CD4-positive, alpha-beta memory T cell (primary cell): ENCODE measurements at regions not wholly inside any gene's neighbourhood (a gene's known extent, or its start where the extent isn't known, plus 50 kb on each side); places are given as distances from the start of the nearest gene placed in this dataset.

Experiments used
- CTCF ChIA-PET: fragments of 350-600 bp; sonication (Branson Sonifier 250); formaldehyde crosslinking; loops from one replicate; lab custom pipeline; 2021; ENCODE audit warnings: inconsistent platforms; ENCODE audit not compliant: partially characterized antibody; lab: Charles Lee
- POLR2A ChIA-PET: fragments of 350-600 bp; sonication (Branson Sonifier 250); formaldehyde crosslinking; loops from one replicate; lab custom pipeline; 2021; ENCODE audit not compliant: partially characterized antibody; lab: Charles Lee
- DNase-seq, 5 donors: peaks; one replicate each; pipeline versions ENCODE4 v3.0.0 to v3.0.0-alpha.2; 2020 to 2022; ENCODE audit warnings: mixed read lengths in 1 of 5
- H3K27ac ChIP-seq: one replicate; pipeline ENCODE4 v1.7.0; 2013; ENCODE audit warnings: low read depth, low read length
- H3K27me3 ChIP-seq: 2 replicates; pipeline ENCODE4 v1.7.0; 2013; ENCODE audit warnings: mild to moderate bottlenecking, low read length, moderate library complexity; ENCODE audit not compliant: insufficient read depth
- H3K36me3 ChIP-seq: 2 replicates; pipeline ENCODE4 v1.7.0; 2013; ENCODE audit warnings: mild to moderate bottlenecking, low read length, moderate library complexity; ENCODE audit not compliant: insufficient read depth
- H3K4me1 ChIP-seq: 2 replicates; pipeline ENCODE4 v1.7.0; 2013; ENCODE audit warnings: mild to moderate bottlenecking, low read length, moderate library complexity; ENCODE audit not compliant: insufficient read depth
- H3K4me3 ChIP-seq, 2 donors: one replicate each; pipeline ENCODE4 v1.7.0; 2013; ENCODE audit warnings: low read length in 2 of 2, mild to moderate bottlenecking in 1 of 2
- H3K9me3 ChIP-seq, 2 donors: one replicate each; pipeline ENCODE4 v1.7.0; 2013; ENCODE audit warnings: low read length in 2 of 2, control low read depth in 1 of 2; ENCODE audit not compliant: control insufficient read depth in 1 of 2
- H3K27ac Mint-ChIP-seq, 7 donors: one replicate each; pipeline ENCODE4 v1.8.0; 2020 to 2021; ENCODE audit warnings: mixed read lengths in 7 of 7, mild to moderate bottlenecking in 6 of 7, inconsistent platforms in 3 of 7, moderate library complexity in 3 of 7
- H3K27me3 Mint-ChIP-seq, 2 donors: one replicate each; pipeline ENCODE4 v1.8.0; 2020 to 2021; ENCODE audit warnings: mixed read lengths in 2 of 2
- H3K36me3 Mint-ChIP-seq, 2 donors: one replicate each; pipeline ENCODE4 v1.8.0; 2020 to 2021; ENCODE audit warnings: mixed read lengths in 2 of 2, inconsistent platforms in 1 of 2, mild to moderate bottlenecking in 1 of 2
- H3K4me1 Mint-ChIP-seq, 4 donors: one replicate each; pipeline ENCODE4 v1.8.0; 2020 to 2021; ENCODE audit warnings: mixed read lengths in 4 of 4, mild to moderate bottlenecking in 1 of 4
- H3K4me3 Mint-ChIP-seq, 8 donors: one replicate each; pipeline ENCODE4 v1.8.0; 2020 to 2021; ENCODE audit warnings: mixed read lengths in 8 of 8, mild to moderate bottlenecking in 7 of 8, moderate library complexity in 6 of 8, inconsistent platforms in 3 of 8
- H3K9me3 Mint-ChIP-seq, 8 donors: one replicate each; pipeline ENCODE4 v1.8.0; 2020 to 2021; ENCODE audit warnings: mixed read lengths in 8 of 8, mild to moderate bottlenecking in 5 of 8, inconsistent platforms in 3 of 8, moderate library complexity in 1 of 8
- intact Hi-C: fragments of 100-400 bp; cut with micrococcal nuclease; formaldehyde crosslinking; loops from one replicate; pipeline ENCODE4 v1.15.1; 2023

DNA sequence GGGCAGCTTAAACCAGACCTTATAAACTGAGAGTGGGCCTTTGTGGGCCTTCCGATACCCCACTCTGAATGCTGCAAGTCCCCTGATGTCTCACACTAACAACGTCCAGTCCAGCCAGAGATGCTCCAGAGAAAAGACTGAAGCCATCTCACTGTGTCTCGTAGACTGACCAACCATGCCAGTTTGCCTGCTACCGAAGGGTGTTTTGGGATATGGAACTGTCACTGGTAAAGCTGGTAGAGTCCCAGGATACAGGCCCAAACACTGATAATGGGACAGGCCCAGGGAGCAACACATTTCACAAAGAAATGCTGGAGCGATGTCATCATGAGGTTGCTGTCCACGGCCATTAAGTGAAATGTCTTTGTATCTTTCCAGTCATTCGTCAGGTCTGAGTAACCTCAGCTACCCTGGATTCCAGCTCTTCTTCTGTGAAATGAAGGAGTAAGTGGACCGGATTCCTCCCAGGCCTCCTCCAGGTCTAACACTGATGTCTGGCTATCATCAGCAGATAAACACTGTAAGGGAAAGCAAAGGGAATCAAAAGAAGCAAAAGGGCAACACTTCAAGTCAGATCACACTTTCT is 81.6 kb downstream of the SLC5A7 start:
- Histone ChIP-seq H3K4me3 (no peak overlapping the region), H3K27ac (no peak overlapping the region), H3K36me3 (no peaks in the 10 kb centered on the region), H3K4me1 (no peaks in the 10 kb centered on the region), H3K9me3 (no peaks in the 10 kb centered on the region), H3K27me3 (no peaks in the 10 kb centered on the region)
- Mint-ChIP-seq H3K4me3 (no peak overlapping the region), H3K27me3 (no peaks in the 10 kb centered on the region), H3K36me3 (no peaks in the 10 kb centered on the region), H3K27ac (no peak overlapping the region), H3K9me3 (peaks cover 0 to 3% (median 0%) of the 10 kb centered on the region in 8 donors), H3K4me1 (no peaks in the 10 kb centered on the region)
- intact Hi-C loops: no loop called here
- ChIA-PET POLR2A (no interaction called here), CTCF (no interaction called here)
- no peak for DNase-seq

DNA sequence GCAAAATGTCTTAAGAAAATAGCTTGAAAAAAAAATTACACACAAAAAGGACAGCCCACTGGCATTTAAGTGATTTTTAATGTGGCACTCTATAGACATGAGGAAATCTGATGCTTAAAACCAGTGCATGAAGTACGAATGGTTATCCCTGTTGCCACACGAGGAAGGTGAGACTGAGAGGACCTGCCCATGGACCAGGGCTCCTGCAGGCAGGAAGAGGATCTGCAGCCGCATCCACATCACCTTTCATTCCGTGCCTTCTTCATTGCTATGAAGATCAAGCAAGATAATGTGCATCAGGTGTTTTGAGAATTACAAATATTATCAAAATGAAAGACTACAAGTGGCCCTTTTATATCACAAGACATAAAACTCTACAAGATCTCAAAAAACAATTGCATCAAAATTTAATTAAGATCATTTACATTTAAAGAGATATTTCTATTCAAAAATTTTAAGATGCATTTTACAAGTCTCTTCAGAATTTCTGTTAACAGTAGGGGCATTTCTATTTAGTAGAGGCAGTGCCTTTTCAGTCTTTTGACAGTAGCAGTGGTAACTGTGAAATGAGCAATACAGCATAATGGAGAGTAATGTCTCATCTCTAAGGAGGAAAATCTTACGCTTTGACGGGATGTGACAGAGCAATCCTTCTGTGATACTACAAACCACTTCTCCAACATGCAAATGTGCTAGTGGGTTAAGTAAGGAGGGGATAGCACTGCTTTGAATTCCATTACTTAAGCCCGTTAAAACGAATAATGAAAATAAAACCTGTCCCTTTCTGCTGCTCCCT is 83.4 kb downstream of the SLC5A7 start:
- Mint-ChIP-seq H3K4me3 (no peak overlapping the region), H3K4me1 (no peaks in the 10 kb centered on the region), H3K36me3 (no peaks in the 10 kb centered on the region), H3K9me3 (peaks cover 0 to under 1% (median 0%) of the 10 kb centered on the region in 8 donors), H3K27ac (no peak overlapping the region), H3K27me3 (no peaks in the 10 kb centered on the region)
- no peaks in the 10 kb centered on the region for H3K9me3 ChIP-seq
- ChIA-PET POLR2A (no interaction called here), CTCF (no interaction called here)
- intact Hi-C loops: no loop called here
- no peak for DNase-seq
- H3K27me3 ChIP-seq: no peaks in the 10 kb centered on the region
- no peaks in the 10 kb centered on the region for H3K4me1 ChIP-seq
- no peak overlapping the region for H3K4me3 ChIP-seq
- H3K36me3 ChIP-seq: no peaks in the 10 kb centered on the region
- no peak overlapping the region for H3K27ac ChIP-seq

DNA sequence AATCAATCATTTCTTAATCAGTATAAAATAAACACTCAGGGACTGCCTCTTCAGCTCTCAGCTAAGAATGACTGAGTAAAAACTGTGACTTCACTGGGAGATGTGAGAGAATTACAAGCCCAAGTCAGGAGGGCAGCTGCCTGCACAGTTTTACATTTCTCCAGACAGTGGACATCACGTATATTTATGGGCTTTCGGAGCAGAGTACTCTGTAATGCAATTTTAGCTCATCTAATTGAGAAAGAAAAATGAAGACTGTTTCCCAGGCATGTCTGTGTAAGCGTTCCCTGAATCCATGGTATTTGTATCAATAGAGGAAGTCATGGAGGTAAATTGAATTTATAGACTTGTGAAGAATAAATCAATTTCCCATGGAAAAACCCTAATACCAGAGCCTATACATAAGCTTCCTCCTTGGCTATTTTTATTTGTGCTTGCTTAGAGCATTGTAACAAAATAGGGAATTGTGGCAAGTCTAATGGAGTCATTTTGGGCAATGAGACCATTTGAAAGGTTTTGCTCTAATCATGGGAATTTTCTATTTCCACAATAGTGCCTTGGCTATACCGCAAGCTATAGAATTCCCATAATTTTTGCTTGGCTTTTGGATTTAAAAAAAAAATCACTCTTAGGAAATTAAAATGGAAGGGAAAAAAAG is 87.2 kb downstream of the SLC5A7 start:
- POLR2A ChIA-PET: no interaction called here
- DNase-seq: no peak
- H3K27me3 Mint-ChIP-seq: no peaks in the 10 kb centered on the region
- H3K4me1 ChIP-seq: no peaks in the 10 kb centered on the region
- H3K27me3 ChIP-seq: no peaks in the 10 kb centered on the region
- peaks cover 0 to 4% (median 0%) of the 10 kb centered on the region in 8 donors for H3K9me3 Mint-ChIP-seq
- H3K4me3 ChIP-seq: no peak overlapping the region
- H3K4me1 Mint-ChIP-seq: no peaks in the 10 kb centered on the region
- H3K9me3 ChIP-seq: no peaks in the 10 kb centered on the region
- H3K36me3 Mint-ChIP-seq: no peaks in the 10 kb centered on the region
- no peaks in the 10 kb centered on the region for H3K36me3 ChIP-seq
- no peak overlapping the region for H3K27ac Mint-ChIP-seq
- intact Hi-C loops: no loop called here
- CTCF ChIA-PET: no interaction called here
- no peak overlapping the region for H3K27ac ChIP-seq
- H3K4me3 Mint-ChIP-seq: no peak overlapping the region

DNA sequence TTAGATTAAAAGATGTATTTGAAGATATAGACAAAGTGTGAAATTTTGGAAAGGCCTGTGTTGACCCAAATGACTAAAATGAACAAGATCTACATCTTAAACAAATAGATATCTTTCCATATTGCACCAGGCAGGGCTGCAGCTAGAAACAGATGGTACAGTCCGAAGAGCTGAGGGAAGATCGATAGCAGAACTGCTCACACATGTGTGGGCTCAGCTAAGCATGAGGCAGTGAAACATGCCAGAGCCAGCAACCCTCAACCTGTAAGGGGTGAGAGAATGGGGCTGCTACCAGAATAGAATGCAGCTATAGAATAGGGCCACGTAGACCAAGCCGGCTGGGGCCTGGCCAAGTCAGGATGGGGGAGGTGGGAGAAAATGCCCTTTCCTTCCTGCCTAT is 87.8 kb downstream of the SLC5A7 start:
- no peak overlapping the region for H3K27ac Mint-ChIP-seq
- Histone ChIP-seq H3K9me3 (no peaks in the 10 kb centered on the region), H3K27me3 (no peaks in the 10 kb centered on the region), H3K4me3 (no peak overlapping the region), H3K4me1 (no peaks in the 10 kb centered on the region), H3K27ac (no peak overlapping the region), H3K36me3 (no peaks in the 10 kb centered on the region)
- H3K4me1 Mint-ChIP-seq: no peaks in the 10 kb centered on the region
- POLR2A ChIA-PET: no interaction called here
- no peaks in the 10 kb centered on the region for H3K36me3 Mint-ChIP-seq
- intact Hi-C loops: no loop called here
- no peaks in the 10 kb centered on the region for H3K27me3 Mint-ChIP-seq
- no peak overlapping the region for H3K4me3 Mint-ChIP-seq
- CTCF ChIA-PET: no interaction called here
- no peak for DNase-seq
- peaks cover 0 to 4% (median 0%) of the 10 kb centered on the region in 8 donors for H3K9me3 Mint-ChIP-seq

DNA sequence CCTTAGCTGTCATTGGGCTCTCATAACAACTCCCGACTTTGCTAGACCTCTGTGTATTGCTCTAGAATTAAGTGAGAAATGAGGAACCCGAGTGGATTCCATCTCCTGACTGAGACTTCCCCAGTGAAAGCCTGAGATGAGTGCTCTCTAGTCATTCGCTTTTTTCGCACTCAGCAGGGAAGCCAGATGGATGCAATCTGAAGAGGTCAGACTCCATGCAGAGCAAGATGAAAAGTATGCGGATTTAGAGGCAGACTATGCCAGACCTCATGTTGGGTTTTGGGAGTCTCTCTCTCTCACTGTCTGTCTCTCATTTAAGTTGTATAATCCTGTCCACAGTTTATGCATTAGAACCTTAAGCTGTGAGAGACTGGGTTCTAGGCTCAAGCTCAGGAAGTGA is 88.6 kb downstream of the SLC5A7 start:
- no peaks in the 10 kb centered on the region for H3K36me3 Mint-ChIP-seq
- H3K27me3 Mint-ChIP-seq: peaks cover 0 to under 1% of the 10 kb centered on the region in 2 donors
- H3K4me1 ChIP-seq: no peaks in the 10 kb centered on the region
- no peak overlapping the region for H3K27ac Mint-ChIP-seq
- H3K9me3 ChIP-seq: no peaks in the 10 kb centered on the region
- intact Hi-C loops: no loop called here
- H3K27ac ChIP-seq: no peak overlapping the region
- H3K27me3 ChIP-seq: no peaks in the 10 kb centered on the region
- DNase-seq: no peak
- no peak overlapping the region for H3K4me3 Mint-ChIP-seq
- no peaks in the 10 kb centered on the region for H3K36me3 ChIP-seq
- H3K4me1 Mint-ChIP-seq: no peaks in the 10 kb centered on the region
- H3K9me3 Mint-ChIP-seq: peaks cover 0 to 4% (median 1%) of the 10 kb centered on the region in 8 donors
- no peak overlapping the region for H3K4me3 ChIP-seq
- ChIA-PET CTCF (no interaction called here), POLR2A (no interaction called here)

DNA sequence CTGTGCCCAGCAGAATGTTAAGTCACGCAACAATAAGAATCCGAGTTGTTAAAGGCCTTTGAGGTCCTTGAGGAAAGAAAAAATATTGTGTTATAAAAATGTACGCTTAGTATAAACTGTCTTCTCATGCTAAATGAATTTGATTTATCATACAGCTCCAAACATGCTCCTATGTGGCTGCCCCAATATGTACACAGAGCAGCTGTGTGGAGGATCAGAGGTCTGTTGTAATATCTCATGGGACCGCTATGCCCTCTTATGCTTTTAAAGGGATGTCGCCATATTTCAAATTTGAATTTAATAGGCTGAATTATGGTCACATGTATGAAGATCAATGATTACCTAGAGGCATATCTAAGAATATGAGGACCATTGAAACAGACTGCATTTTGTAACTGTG is 90.2 kb downstream of the SLC5A7 start:
- no peak overlapping the region for H3K27ac ChIP-seq
- no peak overlapping the region for H3K27ac Mint-ChIP-seq
- intact Hi-C loops: no loop called here
- H3K36me3 Mint-ChIP-seq: no peaks in the 10 kb centered on the region
- H3K4me3 Mint-ChIP-seq: no peak overlapping the region
- ChIA-PET POLR2A (no interaction called here), CTCF (no interaction called here)
- H3K4me3 ChIP-seq: no peak overlapping the region
- peaks cover 0 to 1% of the 10 kb centered on the region in 2 donors for H3K27me3 Mint-ChIP-seq
- H3K27me3 ChIP-seq: no peaks in the 10 kb centered on the region
- H3K9me3 ChIP-seq: no peaks in the 10 kb centered on the region
- H3K4me1 Mint-ChIP-seq: no peaks in the 10 kb centered on the region
- H3K36me3 ChIP-seq: no peaks in the 10 kb centered on the region
- H3K9me3 Mint-ChIP-seq: peaks cover 0 to 8% (median 1%) of the 10 kb centered on the region in 8 donors
- DNase-seq: no peak
- no peaks in the 10 kb centered on the region for H3K4me1 ChIP-seq

DNA sequence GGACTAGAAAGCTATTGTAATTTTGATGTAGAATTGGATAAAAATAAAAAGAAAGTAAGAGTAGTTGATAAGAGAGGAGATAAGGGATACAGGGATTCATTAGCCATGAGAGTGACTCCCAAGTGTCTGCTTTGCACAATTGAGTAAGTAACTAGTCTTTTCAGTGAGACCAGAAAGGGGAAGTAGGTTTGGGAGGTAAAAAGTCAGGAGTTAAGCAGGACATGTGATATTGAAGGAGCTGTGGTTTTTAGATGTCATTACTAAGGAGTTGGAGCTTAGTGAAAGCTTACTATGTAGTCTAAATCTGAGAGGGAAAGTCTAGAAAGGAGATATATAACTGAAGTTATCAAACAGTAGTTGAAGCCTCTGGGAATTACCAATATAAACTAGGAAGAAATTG is 93.4 kb downstream of the SLC5A7 start:
- no peaks in the 10 kb centered on the region for H3K4me1 Mint-ChIP-seq
- H3K9me3 Mint-ChIP-seq: peaks cover 0 to 8% (median 1%) of the 10 kb centered on the region in 8 donors
- Histone ChIP-seq H3K27ac (no peak overlapping the region), H3K9me3 (no peaks in the 10 kb centered on the region), H3K4me1 (no peaks in the 10 kb centered on the region), H3K4me3 (no peak overlapping the region), H3K27me3 (no peaks in the 10 kb centered on the region), H3K36me3 (no peaks in the 10 kb centered on the region)
- no peak for DNase-seq
- intact Hi-C loops: no loop called here
- H3K36me3 Mint-ChIP-seq: no peaks in the 10 kb centered on the region
- ChIA-PET POLR2A (no interaction called here), CTCF (no interaction called here)
- H3K27ac Mint-ChIP-seq: no peak overlapping the region
- H3K27me3 Mint-ChIP-seq: peaks cover 0 to 1% of the 10 kb centered on the region in 2 donors
- H3K4me3 Mint-ChIP-seq: no peak overlapping the region
